Stomach (tissue), 4 donors: ENCODE measurements at regions not wholly inside any gene's neighbourhood (a gene's known extent, or its start where the extent isn't known, plus 50 kb on each side); places are given as distances from the start of the nearest gene placed in this dataset.

Experiments used
- EP300 ChIP-seq: sonication (generic); formaldehyde crosslinking; IDR thresholded peaks from one replicate; pipeline ENCODE4 v1.6.1; 2017; ENCODE audit warnings: antibody characterized with exemption
- POLR2A ChIP-seq, 4 donors: fragments of 450-650 bp; IDR thresholded peaks; one replicate each; pipeline ENCODE4 v1.6.1; 2016; ENCODE audit warnings: antibody characterized with exemption in 4 of 4, control low read depth in 2 of 4, mild to moderate bottlenecking in 1 of 4, moderate library complexity in 1 of 4
- TF ChIP-seq, protein P1 (sequence below), 7 experiments: fragments of 450-650 bp in 4 of 7; fragments of 200-600 bp in 3 of 7; sonication (generic) in 3 of 7; IDR thresholded peaks; one replicate each; pipeline ENCODE4 v1.5.1; 2016 to 2019; ENCODE audit warnings: antibody characterized with exemption in 7 of 7, control low read depth in 2 of 7, mild to moderate bottlenecking in 1 of 7

DNA sequence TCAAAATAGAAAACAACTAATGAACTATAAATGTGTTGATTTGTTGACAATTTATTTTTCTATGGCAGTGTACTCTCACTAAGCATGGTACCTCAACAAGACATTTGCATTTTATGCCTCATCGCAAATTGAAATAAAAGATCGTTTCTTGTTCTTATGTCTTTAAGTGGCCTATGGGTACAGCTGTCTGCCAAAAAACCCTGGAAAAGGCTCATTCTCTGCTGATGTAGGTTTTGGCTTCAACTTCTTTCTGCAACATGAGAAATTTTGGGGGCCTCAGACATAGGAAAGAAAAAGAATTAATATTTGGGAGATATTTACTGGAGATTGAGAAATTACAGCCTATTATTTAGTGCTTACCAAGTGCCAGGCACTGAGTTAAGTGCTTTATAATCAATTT is 205.1 kb upstream of the DPP10 start:
- TF ChIP-seq, protein P1, sequence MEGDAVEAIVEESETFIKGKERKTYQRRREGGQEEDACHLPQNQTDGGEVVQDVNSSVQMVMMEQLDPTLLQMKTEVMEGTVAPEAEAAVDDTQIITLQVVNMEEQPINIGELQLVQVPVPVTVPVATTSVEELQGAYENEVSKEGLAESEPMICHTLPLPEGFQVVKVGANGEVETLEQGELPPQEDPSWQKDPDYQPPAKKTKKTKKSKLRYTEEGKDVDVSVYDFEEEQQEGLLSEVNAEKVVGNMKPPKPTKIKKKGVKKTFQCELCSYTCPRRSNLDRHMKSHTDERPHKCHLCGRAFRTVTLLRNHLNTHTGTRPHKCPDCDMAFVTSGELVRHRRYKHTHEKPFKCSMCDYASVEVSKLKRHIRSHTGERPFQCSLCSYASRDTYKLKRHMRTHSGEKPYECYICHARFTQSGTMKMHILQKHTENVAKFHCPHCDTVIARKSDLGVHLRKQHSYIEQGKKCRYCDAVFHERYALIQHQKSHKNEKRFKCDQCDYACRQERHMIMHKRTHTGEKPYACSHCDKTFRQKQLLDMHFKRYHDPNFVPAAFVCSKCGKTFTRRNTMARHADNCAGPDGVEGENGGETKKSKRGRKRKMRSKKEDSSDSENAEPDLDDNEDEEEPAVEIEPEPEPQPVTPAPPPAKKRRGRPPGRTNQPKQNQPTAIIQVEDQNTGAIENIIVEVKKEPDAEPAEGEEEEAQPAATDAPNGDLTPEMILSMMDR (IDR thresholded peaks at IDR 0.05) = no peak
- TF ChIP-seq POLR2A (IDR thresholded peaks at IDR 0.05) (no peak), EP300 (no peak)
